HG02981 (cell line): ENCODE measurements at regions not wholly inside any gene's neighbourhood (a gene's known extent, or its start where the extent isn't known, plus 50 kb on each side); places are given as distances from the start of the nearest gene placed in this dataset.

Source experiments
- ATAC-seq: cut with Tn5 transposase; IDR thresholded peaks from one replicate; pipeline ENCODE4 v1.9.1; 2021; ENCODE audit warnings: mild to moderate bottlenecking, moderate library complexity; ENCODE audit not compliant: unreplicated experiment

DNA sequence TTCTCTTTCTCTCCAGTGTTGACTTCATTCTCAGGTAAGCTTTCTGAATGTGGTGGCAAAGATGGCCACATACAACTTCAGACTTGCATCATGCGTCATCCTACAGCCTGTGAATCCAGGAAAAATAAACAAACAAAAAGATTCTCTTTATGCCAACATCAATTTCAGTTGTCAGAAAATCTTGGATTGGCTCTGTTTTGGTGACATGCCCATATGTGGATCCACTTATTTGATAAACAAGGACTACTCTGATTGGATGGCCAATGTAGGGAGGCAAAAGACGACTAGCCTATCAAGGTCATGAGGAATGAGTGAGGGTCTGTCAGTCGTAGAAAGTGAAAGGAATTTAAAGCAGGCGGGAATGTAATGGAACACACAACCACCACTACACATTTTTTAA, 866.6 kb downstream of the USP25 start:
- ATAC-seq = no peak

DNA sequence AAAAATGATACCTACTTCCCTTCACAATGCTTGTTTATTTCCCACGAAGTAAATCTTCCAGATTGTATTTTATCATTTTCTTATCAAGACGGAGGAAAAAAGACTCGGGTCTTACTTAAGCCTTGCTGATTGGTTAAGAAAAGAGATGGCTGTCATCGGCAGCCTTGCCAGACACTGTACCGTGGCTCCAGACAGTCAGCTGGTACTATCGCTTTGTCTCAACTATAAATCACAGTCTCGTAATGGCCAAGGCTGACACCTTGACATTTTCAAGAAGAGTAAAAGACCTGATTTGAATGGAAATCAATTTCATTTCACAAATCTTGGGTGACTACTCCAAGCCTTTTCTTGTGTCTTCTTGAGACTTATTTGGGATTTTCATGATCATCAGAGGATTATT, 868.0 kb downstream of the USP25 start:
- no peak for ATAC-seq

DNA sequence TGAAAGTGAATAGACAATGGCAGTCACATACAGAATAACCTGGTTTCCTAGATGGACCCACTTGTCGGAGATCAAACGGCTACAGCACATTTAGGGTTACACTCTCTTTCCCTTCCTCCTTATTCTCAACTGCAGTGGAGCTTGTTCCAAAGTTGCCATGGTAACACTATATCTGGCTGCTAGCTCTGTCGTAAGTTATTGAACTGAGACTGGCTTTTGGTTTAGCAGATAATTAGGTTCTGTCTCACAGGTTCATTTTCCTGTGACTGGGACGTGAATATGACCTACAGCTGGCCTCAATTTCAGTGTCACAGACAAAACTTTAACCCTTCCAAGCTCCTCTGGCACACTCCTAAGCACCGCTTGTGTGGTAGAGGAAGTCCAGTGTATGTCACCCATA, 875.8 kb downstream of the USP25 start:
- no peak for ATAC-seq

DNA sequence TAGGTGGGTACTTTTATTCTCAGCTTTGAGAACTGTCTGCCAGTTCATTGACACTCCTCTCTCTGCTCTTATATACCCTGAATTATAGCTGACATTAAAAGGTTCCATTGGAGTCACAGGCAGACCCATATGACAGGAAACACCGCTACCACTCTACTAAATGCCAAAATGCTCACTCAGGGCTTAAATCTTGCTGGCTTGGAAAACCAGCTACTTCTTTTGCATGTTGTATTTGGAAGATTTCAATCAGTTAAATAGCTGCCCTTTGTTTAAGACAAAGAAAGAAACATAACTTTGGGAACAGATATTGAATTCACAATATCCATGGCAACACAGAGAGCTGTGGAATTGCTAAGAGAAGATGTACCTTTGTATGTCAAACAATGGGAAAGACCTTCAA, 876.5 kb downstream of the USP25 start:
- no peak for ATAC-seq

DNA sequence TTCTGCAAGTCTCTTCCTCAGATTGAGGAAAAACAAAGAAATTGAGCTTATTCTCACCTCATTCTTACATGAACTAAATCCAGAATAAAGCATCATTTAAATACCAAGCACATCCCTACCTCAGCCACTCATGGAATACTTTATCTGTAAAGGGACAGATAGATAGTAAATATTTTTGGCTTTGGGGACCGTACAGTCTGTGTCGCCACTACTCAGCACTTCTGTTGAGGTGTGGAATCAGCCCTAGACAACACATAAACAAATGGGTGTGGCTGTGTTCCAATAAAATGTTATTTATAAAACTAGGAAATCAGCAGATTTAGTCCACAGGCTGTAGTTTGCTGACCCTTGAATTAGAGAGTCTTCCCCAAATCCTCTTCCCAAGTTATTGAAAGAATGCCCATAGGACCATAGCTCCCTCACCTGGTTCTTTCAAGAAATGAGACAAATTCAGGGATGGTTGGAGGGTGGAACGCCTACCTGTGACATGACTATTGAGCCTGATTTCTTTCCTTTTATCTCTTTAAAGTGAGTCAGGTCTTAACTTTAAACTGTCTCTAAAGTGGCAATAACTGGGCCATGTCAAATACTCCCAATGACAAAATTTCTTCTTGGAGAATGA, 878.5 kb downstream of the USP25 start:
- ATAC-seq = no peak

GRCh38 chr21:16619281-16619680, 889.5 kb downstream of the USP25 start:
- no peak for ATAC-seq

- no peak for ATAC-seq
Observed at GRCh38 chr21:16620786-16621320, 891.1 kb downstream of the USP25 start.

DNA sequence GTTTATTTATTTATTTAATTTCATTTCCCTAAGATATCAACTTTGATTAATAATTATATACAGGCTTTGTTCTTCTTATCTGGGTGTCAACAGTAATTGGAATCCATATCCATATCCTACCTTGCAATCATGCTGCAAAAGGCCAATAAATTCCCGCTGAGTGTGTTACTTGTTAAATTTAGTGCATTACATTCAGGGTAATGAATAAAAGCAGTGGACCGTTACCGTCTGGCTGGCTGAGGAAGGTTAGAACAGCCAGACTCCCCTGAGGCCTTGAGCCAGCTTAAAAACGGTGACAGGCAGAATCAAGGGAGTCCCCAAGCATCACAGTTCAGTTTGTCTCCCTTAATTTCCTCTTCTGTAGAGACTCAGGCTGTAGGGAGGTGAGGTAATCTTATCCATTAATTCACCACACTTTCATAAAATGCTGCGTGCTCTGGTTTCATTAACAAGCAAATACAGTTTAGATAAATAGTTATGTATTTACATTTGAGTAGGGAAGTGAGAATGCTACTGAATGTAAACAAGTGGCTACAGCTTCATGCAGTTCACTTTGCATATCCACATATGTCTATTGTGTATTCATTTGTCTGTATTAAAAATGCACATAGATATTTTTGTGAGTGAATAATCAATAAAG, 888.2 kb upstream of the CXADR start:
- ATAC-seq = no peak

GRCh38 chr21:16625491-16625890, 887.4 kb upstream of the CXADR start:
- no peak for ATAC-seq

DNA sequence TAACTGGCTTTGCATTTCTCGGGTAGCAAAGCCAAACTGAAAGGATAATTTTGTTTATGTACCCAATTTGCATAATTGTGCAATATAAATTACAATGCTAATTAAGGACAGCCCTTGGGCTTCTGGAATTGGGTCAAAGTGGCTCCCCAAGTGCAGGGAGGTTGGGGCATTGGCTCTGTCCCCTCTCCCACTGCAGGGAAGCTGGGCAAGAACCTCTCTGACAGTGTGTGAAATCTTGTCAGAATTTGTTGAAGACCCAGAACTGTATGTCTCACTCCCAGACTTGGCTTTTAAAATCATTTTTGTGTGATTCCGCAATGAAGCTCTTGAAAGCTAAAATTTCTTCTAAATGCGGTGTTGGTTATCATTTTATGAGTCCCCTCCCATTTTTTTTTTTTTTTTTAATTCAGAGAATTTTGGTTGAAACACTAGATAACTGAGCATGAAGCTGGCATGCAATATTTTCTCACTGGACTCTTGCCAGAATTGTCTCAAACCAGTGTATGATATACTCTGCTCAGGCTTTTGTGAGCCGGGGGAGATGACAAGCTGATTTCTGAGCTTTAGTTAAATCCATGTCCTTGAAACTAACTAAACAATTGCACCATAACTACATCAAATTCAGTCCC, 878.9 kb upstream of the CXADR start:
- ATAC-seq = no peak

GRCh38 chr21:16634515-16634914, 878.3 kb upstream of the CXADR start:
- no peak for ATAC-seq

- ATAC-seq = no peak
Observed at GRCh38 chr21:16640297-16641027, 872.4 kb upstream of the CXADR start.

DNA sequence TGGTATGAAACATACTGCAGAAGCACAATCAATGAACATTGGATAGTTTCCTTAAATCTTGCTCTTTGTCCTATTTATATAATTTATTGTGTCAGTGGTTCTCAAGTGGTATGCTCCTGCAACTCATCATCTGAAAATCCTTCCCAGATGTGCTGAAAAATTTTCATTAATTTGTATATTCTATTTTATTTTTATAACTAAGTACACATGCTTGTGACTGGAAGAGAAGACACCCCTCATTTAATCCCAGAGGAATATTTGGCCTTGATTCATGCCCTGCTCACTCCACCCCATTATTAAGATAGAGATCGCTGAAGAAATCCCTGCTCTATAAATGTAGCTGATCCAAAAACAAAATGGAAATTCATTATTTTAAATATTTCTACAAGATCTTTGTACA, 870.5 kb upstream of the CXADR start:
- no peak for ATAC-seq

- ATAC-seq = no peak
Observed at GRCh38 chr21:16644685-16645084, 868.2 kb upstream of the CXADR start.

- no peak for ATAC-seq
Observed at GRCh38 chr21:16650714-16651366, 862.0 kb upstream of the CXADR start.

DNA sequence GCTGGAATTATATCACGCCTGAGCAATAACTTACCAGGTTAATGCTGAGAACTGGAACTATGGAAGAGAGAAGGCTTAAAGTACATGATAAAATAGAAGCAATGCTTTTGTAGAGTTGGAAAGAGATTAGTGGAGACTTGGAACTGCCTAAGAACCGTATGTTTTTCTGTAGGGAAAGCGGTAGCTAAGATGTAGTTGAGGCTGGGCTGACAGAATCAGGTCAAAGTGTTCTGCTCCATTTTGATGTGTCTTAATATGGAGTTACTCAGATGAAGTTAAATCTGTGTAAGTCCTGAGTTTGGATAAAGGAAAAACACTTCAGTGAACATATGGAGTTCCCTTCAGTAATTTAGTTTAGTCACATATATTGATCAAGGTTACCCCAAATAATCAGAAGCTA, 860.9 kb upstream of the CXADR start:
- ATAC-seq = no peak

- no peak for ATAC-seq
Observed at GRCh38 chr21:16663436-16663835, 849.4 kb upstream of the CXADR start.

DNA sequence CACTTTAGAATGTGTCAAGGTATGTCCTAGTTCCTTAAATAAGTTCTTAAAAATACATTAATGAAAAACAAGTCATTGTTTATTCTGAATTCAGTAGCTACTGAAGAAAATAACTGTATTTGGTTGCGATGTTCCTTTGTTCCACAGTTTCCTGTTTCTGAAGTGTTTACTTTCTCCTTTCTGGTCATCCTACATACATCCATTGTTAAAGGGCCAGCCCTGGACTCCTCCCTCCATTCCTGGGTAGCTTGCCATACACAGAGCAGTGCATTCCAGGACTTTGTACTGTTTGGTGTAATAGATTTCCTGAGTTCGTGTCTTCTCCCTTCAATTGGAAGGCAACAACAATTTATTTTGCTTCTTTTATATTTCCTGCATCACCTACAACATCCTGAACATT, 845.4 kb upstream of the CXADR start:
- ATAC-seq = no peak

DNA sequence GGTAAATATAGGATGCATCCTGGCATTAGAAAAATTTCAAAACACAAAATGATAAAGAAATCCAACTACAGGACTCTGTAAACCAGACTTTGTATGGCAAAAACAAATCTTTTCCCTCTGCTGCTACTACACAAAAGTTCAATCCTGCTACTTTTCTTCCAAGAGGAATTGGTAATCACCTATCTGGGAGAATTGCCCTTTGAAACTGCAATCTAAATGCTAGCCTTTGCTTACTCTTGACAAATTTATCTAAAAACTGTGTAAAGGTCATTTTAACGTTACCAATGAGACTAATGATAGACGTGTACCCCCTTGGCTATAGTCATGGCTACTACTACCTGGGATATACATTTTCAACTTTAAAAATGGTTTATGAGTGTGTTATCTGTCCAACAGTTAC, 837.9 kb upstream of the CXADR start:
- ATAC-seq = no peak

DNA sequence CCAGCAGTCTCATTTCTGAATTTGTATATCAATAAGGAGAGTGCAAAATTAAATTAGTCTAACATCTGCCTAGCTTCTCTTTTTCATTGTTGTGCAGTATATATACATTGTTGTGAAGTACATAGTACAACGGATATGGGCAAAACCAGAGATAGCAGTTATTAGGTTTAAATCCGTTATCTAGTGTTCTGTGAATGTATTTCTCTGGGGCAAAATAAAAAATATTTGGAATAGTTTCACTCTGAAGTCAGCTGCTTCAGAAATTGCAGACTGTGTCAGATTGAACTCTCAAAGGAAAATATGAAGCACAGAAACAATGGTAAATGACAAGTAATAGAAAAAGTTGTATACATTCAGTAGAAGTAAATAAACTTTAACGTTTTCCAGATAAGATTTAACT, 836.5 kb upstream of the CXADR start:
- ATAC-seq = no peak
